ENCODE measurements at regions not wholly inside any gene's neighbourhood (a gene's known extent, or its start where the extent isn't known, plus 50 kb on each side); places are given as distances from the start of the nearest gene placed in this dataset.
"Not testable (repeated sequence)": the region's sequence is repeated elsewhere in the genome, so short reads cannot be mapped to it uniquely, and the experiment has no call there.

DNA sequence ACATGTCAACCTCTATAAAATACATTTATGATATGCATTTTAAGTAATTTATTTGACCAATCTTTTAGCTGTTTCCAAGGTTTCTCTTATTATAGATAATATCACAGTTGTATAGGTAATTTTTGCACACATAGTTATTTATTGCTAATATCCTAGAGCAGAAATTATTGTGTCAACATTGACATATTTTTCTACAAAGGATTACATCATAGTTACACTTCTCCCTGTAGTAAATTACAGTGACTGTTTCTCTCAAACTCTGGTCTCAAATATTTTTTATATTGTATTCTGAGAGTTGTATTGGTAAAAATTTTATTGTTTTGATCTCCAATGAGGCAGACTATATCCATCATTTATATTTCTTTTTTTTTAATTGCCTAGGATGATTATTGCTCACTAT is 714.4 kb upstream of the CDH6 start:
- no peak for DNase-seq (ENCODE audit: low spot score)

DNA sequence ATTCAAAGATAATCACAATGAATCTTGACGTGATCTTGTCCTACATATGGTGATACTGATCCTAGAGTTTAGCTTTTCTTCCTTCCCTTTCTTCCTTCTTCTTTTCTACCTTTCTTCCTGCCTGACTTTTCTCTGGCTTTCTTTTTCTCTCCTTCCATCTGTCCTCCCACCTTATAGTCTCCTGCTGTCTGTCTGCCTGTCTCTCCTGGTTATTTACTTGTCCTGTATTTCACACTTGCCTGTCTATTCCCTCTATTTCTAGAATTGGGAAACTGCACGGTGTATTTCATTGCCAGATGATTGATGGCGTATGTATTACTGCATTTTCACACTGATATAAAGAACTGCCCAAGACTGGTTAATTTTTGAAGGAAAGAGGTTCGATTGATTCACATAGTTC is 718.1 kb upstream of the CDH6 start:
- no peak for DNase-seq (ENCODE audit: low spot score)

GRCh38 chr5:30469691-30470090 is 723.8 kb upstream of the CDH6 start:
- DNase-seq (ENCODE audit: low spot score), result no peak

GRCh38 chr5:30458681-30459080 is 734.8 kb upstream of the CDH6 start:
- DNase-seq (ENCODE audit: low spot score), result no peak

DNA sequence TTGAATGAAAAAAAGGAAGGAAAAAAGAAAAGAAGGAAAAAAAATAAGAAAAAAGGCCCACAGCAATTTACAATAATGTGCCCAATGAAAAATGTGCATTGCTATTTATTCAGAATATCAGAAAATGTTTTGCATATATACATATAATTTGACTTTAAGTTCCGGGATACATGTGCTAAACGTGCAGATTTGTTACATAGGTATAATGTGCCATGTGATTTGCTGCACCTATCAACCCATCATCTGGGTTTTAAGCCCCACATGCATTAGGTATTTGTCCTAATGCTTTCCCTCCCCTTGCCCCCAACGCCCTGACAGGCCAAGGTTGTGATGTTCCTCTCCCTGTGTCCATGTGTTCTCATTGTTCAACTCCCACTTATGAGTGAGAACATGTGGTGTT is 738.0 kb upstream of the CDH6 start:
- not testable (repeated sequence) for DNase-seq (ENCODE audit: low spot score)

GRCh38 chr5:30453168-30453567 is 740.3 kb upstream of the CDH6 start:
- DNase-seq (ENCODE audit: low spot score), result no peak

DNA sequence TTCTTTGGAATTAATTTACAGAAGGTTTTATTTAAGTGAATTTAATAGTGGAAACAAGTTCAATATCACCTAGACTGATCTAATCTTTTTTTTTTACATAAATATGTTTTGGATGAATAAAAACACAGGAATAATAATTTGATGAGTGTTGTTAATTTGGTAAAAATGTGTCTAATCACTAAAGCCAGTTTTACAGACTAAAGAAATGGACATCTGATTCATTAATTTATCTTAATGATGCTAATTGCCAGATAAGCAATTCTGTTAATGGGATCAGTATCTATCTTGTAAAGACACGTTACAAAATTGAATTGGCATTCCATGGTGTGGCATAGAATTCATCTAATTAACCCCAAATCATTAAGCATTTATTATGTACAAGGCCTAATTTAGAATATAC is 743.3 kb upstream of the CDH6 start:
- no peak for DNase-seq (ENCODE audit: low spot score)

DNA sequence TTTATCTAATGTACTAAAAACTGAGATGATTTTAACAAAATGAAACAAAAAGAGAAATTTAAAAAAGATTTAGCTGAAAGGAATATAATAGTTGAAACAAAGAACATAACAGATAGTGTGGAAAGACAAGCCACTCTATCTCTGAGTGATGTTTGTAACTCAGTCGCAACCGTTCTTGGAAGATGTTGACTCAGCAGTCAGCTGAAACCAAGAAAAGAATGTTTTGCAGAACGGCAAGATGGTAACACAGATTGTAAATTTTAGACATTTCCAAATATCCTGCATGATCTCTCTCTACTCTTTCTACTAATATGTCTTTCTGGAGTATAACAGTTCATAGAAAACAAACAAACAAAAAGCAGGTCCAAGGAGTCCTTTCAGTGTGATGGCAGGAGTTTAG is 746.1 kb upstream of the CDH6 start:
- no peak for DNase-seq (ENCODE audit: low spot score)

GRCh38 chr5:30446456-30446855 is 747.0 kb upstream of the CDH6 start:
- no peak for DNase-seq (ENCODE audit: low spot score)

DNA sequence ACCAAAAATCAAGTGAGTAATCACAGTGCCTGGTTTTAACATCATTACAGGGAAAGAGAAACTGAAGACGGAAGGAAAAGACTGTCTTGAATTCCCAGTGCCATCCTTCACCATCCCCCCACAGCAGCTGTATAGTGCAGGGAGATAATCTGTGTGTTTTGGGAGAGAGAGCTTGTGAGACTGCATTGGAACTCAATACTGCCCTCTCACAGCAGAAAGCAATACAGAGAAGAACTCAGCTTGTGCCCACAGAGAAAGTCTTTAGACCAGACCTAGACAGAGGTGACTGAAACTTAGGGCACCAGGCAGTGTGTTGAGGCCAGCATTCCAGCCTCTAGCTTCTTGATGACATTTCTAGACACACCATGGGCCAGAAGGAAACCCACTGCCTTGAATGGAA is 754.7 kb upstream of the CDH6 start:
- no peak for DNase-seq (ENCODE audit: low spot score)

DNA sequence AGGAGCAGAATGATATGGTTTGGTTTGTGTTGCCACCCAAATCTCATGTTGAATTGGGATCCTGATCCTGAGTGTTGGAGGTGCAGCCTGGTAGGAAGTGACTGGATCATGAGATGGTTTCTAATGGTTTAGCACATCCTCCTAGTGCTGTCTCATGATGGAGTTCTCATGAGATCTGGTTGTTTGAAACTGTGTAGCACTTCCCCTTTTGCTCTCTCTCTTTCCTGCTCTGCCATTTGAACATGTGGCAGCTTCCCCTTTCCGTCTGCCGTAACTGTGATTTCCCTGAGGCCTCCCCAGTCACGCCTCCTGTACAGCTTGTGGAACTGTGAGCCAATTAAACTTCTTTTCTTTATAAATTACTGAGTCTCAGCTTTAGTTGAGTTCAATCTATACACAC is 756.8 kb upstream of the CDH6 start:
- DNase-seq (ENCODE audit: low spot score), result no peak

GRCh38 chr5:30428866-30429407 is 764.5 kb upstream of the CDH6 start:
- not testable (repeated sequence) for DNase-seq (ENCODE audit: low spot score)

DNA sequence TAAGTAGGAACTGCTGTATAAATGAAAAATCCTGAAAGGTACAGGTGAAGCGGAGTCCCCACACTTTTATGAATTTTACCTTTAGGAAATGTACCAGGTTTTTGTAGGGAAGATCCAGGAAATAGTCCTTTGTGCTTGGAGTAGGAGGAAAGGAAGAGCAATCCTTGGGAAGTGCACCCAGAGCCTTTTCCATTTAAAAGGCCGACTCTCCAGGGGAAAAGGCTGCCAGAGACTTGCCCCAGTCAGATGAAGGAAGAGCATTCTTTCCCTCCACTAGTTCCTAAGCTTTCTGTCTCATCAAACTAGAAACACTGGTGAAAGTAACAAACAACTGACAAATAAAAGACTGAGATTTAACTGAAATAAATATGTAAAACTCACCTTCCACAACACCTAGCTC is 779.4 kb upstream of the CDH6 start:
- no peak for DNase-seq (ENCODE audit: low spot score)

GRCh38 chr5:30413540-30413939 is 779.9 kb upstream of the CDH6 start:
- no peak for DNase-seq (ENCODE audit: low spot score)

GRCh38 chr5:30405821-30406220 is 787.7 kb upstream of the CDH6 start:
- no peak for DNase-seq (ENCODE audit: low spot score)

DNA sequence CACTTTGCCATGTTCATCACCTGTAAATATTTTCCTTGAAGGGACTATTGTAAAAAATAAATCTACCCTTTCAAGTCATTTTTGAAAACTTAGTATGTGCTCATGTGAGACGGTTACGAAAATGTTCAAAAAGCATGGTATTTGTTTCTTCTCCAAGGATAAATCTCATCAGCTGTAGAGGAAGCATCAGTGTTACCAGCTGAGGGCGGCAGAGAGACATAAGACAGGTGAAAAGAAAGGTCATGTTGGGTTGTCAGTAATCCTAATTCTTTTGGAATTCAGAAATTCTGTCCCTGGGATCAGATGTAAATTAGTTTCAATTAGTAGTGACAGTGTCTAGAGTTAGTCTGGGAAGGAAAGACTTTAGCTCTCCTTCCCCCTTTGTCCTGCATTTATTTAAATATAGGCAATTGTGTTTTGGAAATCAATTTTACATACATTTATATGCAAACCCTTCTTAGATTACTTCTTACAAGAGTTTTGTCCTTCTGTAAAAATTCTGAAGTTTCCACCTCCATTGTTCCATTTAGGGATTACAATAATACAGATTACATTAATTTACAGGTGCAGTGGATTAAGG is 791.9 kb upstream of the CDH6 start:
- peak; percentile 1 for DNase-seq (ENCODE audit: low spot score)

DNA sequence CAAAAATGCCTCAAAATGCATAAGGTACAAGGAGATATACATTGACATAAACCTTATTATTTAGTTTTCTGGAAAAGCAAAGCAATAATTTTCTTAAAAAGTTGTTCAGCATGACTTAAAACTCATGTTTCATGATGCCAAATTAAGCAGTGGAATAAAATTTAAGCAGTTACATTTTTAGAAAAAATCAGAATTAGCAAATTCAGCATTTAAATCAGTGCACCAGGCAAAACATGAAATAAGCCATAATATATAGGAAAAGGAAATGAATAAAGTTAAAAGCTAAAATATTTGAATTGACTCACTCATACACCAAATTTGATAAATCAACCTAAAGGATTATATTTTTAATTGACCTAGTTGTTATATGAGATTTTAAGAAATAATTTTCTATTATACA is 795.1 kb upstream of the CDH6 start:
- no peak for DNase-seq (ENCODE audit: low spot score)

- DNase-seq (ENCODE audit: low spot score), result no peak
Measured at GRCh38 chr5:30392897-30393296, 800.6 kb upstream of the CDH6 start.

DNA sequence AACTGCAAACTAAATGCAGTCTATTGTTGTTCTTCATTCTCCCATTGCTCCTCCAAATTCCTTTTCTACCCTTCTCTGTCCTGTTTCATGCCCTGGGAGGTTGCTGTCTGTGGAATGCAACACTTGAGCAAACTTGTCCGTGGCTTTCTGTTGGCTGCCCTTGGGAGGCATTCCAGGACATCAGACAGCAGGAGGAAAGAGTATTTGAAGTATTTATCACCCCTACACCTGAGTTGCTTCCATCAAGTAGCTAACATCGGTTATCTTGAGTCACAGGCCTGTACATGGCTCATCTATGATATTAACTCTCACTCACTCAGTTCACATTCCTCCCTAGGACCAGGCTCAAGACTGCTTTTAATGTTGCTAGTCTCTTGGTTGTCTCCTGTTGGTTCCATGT is 803.4 kb upstream of the CDH6 start:
- DNase-seq (ENCODE audit: low spot score), result no peak

DNA sequence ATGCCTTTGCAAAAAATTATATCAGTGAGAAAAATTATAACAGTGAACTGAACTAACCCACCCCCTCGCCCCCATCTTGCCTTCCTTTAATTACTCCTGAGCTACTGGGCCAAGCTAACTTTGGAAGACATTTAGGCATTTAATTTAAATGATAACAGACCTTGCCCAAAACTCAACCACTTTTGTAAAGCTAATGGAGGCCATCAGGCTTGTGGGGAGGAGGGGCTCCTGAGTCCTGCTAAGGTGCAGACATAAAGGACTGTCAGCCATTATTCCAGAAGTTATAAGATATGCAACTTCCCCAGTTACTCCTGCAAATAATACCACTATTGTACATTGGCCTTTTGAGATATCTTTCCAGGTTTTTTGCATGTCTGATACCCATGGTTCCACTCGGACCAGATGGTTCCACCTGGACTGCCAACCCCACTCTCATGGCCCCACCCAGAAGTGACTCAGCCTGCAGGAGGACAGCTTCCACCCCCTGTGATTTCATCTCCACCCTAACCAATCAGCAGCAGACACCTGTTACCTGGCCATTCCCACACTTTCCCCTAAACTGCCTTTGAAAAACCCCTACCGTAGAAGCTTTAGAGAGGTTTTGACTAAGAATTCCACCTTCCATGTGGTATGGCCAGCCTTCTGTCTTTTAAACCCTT is 805.4 kb upstream of the CDH6 start:
- DNase-seq (ENCODE audit: low spot score), result no peak

DNA sequence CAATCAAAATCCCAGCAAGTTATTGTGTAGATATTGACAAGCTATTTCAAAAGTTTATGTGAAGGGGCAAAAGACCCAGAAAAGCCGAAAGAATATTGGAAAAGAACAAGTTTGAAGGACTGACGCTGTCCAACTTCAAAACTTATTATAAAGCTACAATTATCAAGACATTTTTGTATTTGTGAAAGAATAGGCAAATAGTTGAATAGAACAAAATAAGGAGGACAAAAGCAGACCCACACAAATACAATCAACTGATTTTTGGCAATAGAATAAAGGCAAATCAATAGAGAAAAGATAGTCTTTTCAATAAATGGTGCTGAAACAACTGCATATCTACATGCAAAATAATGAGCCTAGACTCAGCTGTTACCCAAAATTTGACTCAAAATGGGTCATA is 807.7 kb upstream of the CDH6 start:
- DNase-seq (ENCODE audit: low spot score), result no peak

DNA sequence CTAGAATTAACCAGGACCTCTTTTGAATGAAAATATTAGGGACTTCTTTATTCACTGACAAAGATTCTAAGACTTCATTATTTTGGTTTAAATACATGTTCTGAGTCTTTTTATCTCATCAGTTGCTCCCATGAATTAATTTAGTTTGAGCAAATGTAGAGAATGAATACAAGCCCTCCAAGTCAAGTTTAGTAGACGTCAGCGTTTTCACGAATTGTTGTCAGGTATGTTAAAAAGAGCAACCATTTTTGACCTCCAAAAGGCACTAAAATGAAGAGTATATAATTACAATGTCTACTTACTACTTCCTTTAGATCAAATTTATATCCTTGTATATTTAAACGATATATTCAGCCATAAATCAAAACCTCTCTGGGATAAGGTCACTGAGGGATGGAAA is 809.3 kb upstream of the CDH6 start:
- DNase-seq (ENCODE audit: low spot score), result no peak

- DNase-seq (ENCODE audit: low spot score), result no peak
Measured at GRCh38 chr5:30380228-30380627, 813.3 kb upstream of the CDH6 start.

DNA sequence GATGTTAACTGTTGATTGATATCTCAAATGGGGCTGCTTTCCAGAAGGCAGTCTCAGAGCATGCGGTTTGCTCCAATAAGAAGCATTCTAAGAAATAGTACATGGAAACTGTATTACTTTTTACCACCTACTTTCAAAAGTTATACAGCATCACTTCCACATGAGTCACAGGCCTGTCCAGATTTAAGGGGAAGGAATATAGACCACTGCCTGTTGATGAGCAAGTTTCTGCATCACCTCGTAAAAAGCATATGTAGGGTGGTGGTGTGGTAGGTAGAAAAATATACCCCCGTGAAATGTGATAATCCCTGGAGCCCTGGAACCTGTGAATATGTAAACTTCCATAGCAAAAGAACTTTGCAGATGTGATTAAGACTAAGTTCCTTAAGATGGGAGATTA is 816.6 kb upstream of the CDH6 start:
- DNase-seq (ENCODE audit: low spot score), result no peak
